ENCODE measurements at regions not wholly inside any gene's neighbourhood (a gene's known extent, or its start where the extent isn't known, plus 50 kb on each side); places are given as distances from the start of the nearest gene placed in this dataset.

DNA sequence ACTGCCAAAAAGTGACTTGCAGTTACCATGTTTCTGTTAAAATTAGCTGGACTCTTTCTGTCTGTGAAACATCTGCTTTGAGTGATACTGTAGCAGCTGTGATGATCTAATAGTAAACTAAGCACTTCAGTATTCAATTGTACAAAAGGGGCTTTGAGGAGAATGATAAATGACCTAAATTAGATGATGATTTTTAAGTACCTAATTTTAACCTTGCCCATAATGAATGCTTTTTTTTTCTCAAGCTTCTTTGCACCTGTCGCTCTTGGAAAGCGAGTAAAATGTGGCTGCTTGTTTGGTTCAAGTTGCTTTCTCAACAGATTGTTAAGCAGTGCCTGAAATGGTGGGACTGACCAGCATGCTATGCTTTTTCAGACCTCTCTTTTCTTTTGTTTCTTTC lies 752.3 kb downstream of the EPHA3 start:
- Histone ChIP-seq H3K36me3 (ENCODE audit: control insufficient read depth, insufficient read depth, low read length) (no peaks in the 10 kb centered on the region), H3K4me1 (replicated peaks in 1 of 2; ENCODE audit: control insufficient read depth in 2 of 2, insufficient read depth in 2 of 2, low read length in 2 of 2) (no peaks in the 10 kb centered on the region), H2AFZ (ENCODE audit: low read depth, low read length) (no peak overlapping the region), H3K4me3 (no peak overlapping the region), H3K27me3 (ENCODE audit: control insufficient read depth in 2 of 2, insufficient read depth in 2 of 2, low read length in 2 of 2) (no peaks in the 10 kb centered on the region), H3K9ac (ENCODE audit: insufficient read depth in 1 of 2, low read depth in 2 of 2, low read length in 2 of 2) (no peak overlapping the region), H3K4me2 (ENCODE audit: insufficient read depth, low read length) (no peak overlapping the region), H3K27ac (ENCODE audit: extremely low read depth, low read depth, low read length) (no peak overlapping the region), H3K9me3 (replicated peaks; ENCODE audit: control insufficient read depth, insufficient read depth, low read depth, low read length) (no peaks in the 10 kb centered on the region), H3K9me1 (ENCODE audit: control insufficient read depth, insufficient read depth, low read length) (no peaks in the 10 kb centered on the region), H3K79me2 (ENCODE audit: control insufficient read depth, insufficient read depth, low read length) (no peaks in the 10 kb centered on the region), H4K20me1 (replicated peaks; ENCODE audit: control insufficient read depth, insufficient read depth, low read length) (no peaks in the 10 kb centered on the region)
- POLR2A ChIA-PET = no interaction called here
- no peak for FAIRE-seq
- BruUV-seq (replicated peaks) = no TSS peak
- TF ChIP-seq CREB1 (IDR thresholded peaks at IDR 0.05) (no peak), CREB1 (CRISPR knock-in tag; IDR thresholded peaks at IDR 0.05) (no peak), POLR3A (IDR thresholded peaks at IDR 0.05; ENCODE audit: borderline replicate concordance, extremely low read depth, insufficient read depth, insufficient read length) (no peak), KHSRP (IDR thresholded peaks at IDR 0.05) (no peak), FOXA3 (CRISPR knock-in tag; conservative IDR thresholded peaks at IDR 0.05 in 1 of 2, IDR thresholded peaks at IDR 0.05 in 1 of 2) (no peak), ETV5 (CRISPR knock-in tag; IDR thresholded peaks at IDR 0.05; ENCODE audit: low read depth) (no peak), BCLAF1 (IDR thresholded peaks at IDR 0.05; ENCODE audit: borderline replicate concordance in 1 of 2, control insufficient read depth in 1 of 2, low read depth in 2 of 2, low read length in 1 of 2) (no peak), KLF16 (IDR thresholded peaks at IDR 0.05) (no peak), HLTF (IDR thresholded peaks at IDR 0.05) (no peak), MIER1 (IDR thresholded peaks at IDR 0.05; ENCODE audit: low read depth) (no peak), U2AF2 (optimal IDR thresholded peaks at IDR 0.05; ENCODE audit: low read depth, low read length) (no peak)
- TF ChIP-seq, protein P1, sequence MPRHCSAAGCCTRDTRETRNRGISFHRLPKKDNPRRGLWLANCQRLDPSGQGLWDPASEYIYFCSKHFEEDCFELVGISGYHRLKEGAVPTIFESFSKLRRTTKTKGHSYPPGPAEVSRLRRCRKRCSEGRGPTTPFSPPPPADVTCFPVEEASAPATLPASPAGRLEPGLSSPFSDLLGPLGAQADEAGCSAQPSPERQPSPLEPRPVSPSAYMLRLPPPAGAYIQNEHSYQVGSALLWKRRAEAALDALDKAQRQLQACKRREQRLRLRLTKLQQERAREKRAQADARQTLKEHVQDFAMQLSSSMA (CRISPR knock-in tag; IDR thresholded peaks at IDR 0.05) = no peak
- intact Hi-C loops (cut with micrococcal nuclease) = no loop called here
- ATAC-seq = no peak
- no peak for DNase-seq (ENCODE audit: extremely low read depth in 1 of 4, low spot score in 3 of 4)
- in situ Hi-C loops (cut with MboI) = no loop called here
- CTCF ChIA-PET (ENCODE audit: low intra/inter-chr PET ratio) = no interaction called here
- WGBS (ENCODE audit: insufficient coverage, low coverage, missing lambda C conversion rate) = 0% methylated on average over 2 of the region's 2 CpGs
